Caki2 (cell line): ENCODE measurements at regions not wholly inside any gene's neighbourhood (a gene's known extent, or its start where the extent isn't known, plus 50 kb on each side); places are given as distances from the start of the nearest gene placed in this dataset.
"Not testable (repeated sequence)": the region's sequence is repeated elsewhere in the genome, so short reads cannot be mapped to it uniquely, and the experiment has no call there.

Experiments
- DNase-seq: peaks from one replicate; pipeline ENCODE4 v3.0.0-alpha.2; 2015; ENCODE audit warnings: low read depth
- in situ Hi-C: cut with HindIII; loops from 2 replicates; pipeline ENCODE4 v1.10.0; 2016; ENCODE audit warnings: low sequenced_read_pairs, low pct_unique_long_range_greater_than_20kb, mixed read lengths

DNA sequence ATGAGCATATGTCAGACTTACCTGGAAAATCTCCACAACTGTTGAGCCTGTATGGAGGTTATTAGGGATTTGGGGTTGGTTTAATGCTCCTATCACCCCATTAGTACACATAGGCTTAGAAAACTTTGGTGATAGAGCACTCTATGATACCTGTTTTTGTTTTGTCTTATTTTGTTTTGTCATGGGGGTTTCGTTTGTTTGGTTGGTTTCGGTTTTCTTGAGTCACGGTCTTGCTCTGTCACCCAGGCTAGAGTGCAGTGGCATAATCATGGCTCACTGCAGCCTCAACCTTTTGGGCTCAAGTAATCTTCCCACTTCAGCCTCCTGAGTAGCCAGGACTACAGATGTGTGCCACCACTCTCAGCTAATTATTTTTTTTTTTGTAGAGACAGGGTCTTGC is 70.0 kb downstream of the MZT1 start:
- no peak for DNase-seq

DNA sequence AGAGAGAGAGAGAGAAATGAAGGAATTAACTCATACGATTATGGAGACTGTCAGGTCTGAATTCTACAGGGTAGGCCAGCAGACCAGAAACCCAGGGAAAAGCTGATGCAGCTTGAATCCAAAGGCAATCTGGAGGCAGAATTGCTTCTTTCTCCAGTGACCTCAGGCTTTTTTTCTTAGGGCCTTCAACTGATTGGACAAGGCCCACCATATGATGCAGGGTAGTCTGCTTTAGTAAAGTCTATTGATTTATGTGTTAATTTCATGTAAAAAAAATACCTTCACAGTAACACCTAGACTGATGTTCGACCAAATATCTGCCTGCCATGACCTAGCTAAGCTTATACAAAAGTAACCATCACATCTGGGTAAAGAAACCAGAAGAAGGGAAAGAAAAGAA is 71.1 kb downstream of the MZT1 start:
- no peak for DNase-seq
- in situ Hi-C loops: no loop called here

More for the DNA sequence above, 70.0 kb downstream of the MZT1 start:
- in situ Hi-C loops: no loop called here

DNA sequence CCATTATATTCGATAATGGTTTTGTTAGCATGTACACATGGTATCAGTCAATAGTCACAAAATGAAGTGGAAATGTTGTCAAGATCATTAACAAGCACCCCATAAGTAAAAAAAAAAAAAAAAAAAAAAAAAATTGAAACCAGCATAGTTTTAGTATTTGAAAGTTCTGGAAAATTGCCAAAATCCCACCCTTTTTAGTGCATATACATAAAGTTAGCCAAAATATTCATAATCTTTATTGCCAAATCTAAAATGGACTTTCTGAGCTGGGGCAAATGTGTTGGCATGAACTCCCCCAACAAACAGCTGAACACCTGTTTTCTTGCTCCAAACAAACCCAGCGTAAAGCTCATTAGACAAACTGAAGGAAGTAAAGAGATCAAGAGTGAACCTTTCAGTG is 73.9 kb downstream of the MZT1 start:
- DNase-seq: no peak
- in situ Hi-C loops: no loop called here

DNA sequence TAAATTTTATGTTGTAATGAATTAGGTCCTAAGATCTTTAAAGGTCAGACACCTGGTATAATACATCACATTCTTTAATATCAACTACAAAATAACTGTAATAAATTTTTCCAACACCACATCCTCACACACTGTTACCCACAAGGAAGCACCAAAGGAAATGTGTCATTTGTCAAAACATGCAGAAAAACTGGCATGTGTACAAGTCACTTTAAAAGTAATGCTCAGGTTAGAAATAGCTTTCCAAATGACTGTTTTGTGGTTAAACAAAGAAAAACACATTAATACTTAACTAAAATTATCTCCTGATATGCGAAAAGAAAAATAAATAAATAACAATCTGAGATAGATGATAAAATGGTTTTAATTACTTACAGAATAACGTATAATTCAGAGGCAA is 74.7 kb downstream of the MZT1 start:
- in situ Hi-C loops: no loop called here
- peak; percentile 21 for DNase-seq

DNA sequence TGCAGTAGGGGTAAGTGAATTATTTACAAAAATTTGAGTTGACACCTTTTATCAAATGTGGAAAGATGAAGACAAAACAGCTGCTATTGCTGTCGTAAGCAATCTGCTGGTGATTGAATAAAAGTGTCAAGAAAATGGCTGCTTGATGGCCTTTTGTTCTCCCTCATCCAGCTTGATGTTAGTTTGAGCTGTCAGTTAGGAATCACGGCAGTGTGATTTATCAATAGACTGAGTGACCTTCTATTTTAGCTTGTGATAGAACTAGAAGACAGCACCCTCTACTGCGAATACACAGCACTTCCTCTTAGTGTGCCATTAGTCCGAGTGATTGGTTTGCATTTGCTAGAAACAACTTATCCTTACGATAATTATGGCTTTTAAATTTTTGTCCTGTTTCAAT is 76.3 kb downstream of the MZT1 start:
- DNase-seq: no peak
- in situ Hi-C loops: no loop called here

DNA sequence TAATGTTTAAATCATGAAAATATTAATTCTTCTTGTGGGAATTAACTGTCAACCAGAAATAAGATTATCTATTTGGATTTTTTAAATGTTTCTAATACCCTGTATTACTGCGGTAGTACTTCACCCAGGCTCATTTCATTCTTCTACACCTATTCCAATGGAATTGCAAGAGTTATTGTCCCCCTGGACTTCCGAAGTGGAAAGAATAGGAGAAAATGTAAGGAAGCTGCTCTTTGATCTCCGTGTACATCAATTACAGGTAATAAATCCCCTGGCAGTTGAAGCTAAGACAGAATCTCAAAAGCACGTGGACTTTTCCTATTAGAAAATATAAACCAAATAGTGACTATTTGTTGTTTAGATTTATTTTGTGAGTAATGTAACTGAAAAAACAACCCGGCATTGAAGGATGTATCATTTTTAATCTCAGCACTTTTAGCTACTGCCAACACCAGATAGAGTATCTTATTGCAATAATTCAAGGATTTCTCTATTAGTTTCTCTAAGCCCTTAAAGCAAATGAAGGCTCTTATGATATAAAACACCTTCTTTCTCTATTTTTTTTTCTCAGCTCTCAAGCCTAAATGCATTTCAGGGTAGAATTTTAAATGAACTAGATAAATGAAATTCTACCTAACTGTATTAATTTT is 77.3 kb downstream of the MZT1 start:
- in situ Hi-C loops: no loop called here

DNA sequence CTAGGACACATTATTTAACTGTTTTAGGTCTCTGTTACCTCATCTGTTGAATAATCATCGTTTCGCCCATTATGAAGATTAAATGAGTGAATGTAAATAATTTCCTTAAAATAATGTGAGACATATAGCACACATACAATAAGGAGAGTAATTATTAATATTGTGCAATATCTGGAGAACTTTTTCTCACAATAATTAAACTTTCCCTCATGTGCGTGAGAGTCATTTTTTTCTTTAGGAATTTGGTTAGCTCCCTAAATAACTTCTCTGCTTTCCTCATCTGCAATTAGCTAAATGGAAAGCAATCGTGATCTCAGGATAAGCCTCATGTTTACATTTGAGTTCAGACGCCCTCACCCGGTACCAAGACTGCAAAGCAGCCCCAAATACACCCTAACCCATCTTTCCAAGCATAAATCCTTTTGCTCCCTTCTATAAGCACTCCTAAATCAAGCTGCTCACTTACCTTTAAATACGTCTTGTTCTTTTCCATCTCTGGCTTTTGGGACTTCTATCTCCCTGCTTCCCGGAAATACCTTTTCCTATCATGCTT is 78.8 kb downstream of the MZT1 start:
- in situ Hi-C loops: no loop called here
- no peak for DNase-seq

More for the DNA sequence above, 77.3 kb downstream of the MZT1 start:
- no peak for DNase-seq

DNA sequence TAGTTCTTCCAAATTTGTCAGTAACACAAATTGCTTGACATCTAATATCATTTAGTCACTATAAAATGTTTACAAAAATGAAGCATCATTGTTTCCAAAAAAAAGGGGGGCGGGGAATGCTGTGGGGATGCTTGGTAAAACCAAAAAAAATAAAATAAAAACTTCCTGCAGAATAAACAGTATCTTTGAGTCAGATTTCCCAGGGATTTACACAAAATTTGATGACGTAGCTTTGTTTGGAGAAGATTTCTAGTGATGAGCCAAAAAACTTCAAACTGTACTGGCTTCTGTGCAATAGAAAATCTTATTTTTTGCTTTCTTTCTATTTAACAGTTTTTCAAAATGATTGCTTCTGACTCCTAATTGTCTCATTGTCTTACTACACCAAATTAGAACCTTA is 80.0 kb downstream of the MZT1 start:
- no peak for DNase-seq
- in situ Hi-C loops: no loop called here

DNA sequence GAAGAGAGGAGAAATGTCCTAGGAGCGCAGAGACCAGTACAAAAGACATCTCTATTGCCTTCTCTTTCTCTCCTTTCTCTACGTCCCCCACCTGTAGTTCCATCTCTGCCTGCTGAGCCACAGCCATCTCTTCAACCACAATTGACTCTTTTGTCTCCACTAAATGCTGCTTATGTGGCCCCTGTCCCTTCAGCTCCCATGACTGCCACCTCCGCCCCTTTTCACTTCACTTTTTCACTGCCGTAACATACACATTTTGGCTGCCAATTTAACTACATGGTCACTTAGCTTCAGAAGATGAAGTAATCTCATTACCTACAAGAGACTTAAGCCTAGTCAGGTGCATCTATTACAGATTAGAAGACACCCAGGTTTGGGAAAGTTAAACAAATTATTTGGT is 81.9 kb downstream of the MZT1 start:
- DNase-seq: no peak
- in situ Hi-C loops: no loop called here

DNA sequence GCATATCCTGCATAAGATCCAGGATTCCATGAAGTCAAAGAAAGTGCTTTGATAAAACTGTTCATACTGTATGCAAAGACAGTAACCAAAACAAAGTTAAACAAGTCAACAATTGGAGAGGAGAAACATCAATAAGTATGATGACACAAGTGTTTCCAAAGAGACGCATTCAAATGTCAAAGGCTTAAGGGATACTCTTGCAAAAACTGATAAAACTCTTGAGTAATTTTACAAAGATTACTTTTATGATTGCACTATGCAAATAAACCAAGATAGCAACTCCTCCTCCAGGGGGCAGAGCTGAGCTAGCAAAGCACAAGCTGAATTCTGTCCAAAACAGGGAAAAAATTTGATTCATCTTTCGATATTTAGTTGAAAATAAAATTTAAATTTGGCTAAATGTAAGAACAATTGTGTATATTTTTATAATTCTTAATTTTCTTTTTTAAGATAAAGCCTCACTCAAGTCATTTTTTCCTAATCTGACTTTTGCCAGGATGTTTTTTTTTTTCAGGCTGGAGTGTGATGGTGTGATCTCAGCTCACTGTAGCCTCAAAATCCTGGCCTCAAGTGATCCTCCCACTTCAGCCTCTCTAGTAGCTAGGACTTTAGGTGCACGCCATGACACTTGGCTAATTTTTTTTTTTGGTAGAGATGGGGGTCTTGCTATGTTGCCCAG is 84.0 kb downstream of the MZT1 start:
- DNase-seq: no peak
- in situ Hi-C loops: no loop called here

DNA sequence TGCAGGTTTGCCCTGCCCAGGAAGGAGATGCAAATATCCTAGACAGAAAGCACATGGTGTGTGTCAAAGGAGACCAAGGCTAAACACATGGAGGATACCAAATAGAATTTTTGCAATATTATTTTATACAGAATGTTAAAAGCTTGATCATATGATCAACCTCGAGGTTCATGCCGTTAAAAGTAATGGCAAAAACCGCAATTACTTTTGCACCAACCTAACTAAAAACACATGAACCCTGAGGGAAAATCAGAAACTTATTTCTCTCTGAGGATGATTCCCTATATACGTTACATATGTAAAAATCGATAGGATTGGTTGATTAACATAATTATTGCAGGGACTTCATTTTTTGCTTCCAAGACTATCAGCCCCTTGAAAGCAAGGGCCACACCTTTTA is 88.1 kb downstream of the MZT1 start:
- in situ Hi-C loops: no loop called here
- DNase-seq: no peak

DNA sequence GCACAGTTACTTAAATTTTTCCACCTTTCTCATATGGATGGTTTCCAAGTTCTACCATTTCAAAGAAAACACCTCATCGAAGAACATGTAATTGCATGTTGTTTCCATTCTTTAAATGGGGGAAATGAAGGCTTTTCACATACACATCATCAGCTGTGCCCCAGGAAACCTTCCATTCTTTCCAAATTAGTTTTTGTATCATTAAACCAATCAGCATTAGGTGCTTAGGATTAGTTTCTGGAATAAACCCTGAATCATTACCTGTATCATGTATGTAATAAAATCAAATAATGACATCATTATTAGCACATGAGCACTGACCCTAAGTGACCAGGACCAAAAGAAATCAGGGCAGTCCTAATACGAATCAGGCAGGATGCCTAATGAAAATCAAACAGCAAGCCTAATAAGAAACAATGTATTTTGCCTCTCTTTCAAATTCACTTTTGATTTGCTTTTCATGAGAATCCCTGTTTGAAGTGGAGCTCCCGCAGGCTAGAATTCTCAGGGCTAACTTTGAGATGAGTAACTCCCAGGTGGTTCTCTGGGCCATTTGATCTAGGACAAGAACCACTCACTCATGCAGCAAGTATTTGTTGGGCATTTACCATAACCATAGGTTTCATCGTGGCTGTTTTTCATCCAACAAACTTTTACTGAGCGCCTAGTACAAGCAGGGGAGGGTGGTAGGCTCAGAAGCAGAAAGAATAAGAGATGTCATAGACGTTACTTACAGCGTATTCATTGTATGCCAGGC is 89.2 kb downstream of the MZT1 start:
- no peak for DNase-seq

DNA sequence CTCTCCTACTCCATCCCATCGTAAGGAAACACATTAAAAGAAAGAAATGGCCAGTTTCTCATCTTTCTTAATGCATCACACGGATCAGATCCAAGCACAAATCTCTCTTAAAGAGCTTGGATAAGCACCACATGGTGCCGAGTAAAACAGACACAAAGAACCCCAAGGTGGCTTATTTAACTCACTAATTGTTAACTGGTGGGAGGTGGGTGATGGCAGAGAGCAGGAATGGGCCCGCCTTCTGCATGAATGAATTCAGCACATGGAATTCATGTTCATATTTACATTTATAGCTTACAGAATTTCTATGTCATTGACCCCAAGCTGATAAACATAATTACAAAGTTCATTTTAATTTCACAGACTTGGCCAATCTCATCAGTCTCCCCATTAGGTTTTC is 89.9 kb downstream of the MZT1 start:
- DNase-seq: no peak
- in situ Hi-C loops: no loop called here

More for the DNA sequence above, 89.2 kb downstream of the MZT1 start:
- in situ Hi-C loops: no loop called here

DNA sequence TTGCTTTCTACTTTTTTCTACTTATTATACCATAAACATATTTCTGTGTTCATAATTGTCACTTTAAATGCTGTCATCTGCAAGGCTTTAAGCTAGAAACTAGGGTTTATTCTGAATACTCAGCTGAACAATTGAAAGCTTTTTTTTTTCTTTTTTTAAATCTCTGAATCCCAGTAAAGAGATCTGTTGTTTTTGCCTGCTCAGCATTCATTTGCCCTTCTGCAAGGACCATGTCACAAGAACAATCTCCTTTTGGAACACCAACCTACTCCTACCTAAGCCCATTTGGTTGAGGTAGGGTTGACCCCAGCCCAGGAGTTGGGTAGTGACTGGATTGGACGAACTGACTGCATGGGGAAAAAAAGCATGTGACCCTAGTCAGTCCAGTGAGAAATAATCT is 92.6 kb downstream of the MZT1 start:
- in situ Hi-C loops: no loop called here
- DNase-seq: no peak

DNA sequence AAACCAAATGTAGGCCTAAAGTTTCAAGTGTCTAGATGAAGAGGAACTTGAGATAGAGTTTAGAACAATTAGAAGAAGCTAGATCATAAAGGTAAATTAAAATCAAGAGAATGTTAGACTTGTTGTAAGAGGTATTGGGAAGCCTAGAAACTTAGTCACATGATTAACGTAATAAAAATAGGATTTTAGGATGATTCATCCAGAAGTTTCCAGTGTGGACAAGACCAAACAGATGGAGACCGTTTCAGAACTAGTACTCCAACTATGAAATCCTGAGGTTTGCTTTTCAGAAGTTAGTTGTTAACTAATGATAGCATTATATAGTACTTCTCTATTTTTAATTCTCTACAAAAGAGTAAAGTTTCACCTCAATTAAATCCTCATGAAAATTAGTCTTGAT is 104.9 kb downstream of the MZT1 start:
- in situ Hi-C loops: no loop called here
- DNase-seq: no peak

DNA sequence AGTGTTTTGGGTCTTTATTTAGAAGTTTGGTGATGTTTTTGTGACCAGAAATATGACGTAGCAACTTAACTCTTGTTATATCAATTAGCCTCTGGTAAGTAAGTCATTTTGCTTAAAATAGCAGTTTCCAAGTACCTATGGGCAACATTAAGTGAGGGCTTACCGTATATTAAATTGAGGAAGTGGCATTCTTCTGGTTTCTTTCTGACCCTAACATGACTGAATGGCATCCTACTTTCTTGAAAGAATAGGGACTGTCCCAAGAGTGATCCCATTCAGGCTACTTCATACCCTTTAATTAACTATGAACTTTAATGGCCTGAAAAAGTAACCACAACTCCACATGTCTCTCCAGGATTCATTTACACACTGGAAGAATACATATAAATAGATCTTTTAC is 106.6 kb downstream of the MZT1 start:
- in situ Hi-C loops: no loop called here
- DNase-seq: no peak

DNA sequence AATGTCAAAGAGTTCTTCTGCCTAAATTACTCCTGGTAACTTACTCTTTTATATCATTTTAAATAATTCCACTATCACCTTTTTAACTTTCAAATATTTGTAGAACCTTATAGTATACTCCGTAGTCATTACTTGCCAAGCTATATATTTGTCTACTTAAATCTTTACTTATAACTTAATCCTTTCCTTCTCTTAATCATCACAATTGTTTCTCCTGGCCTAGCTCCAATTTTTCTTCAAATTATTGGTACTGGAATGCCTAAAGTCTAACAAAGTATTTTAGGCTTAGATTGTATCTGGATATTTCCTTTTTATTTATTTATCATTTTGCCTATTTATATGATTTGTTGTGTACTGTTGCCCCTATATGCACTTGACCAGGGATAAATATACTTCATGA is 109.5 kb downstream of the MZT1 start:
- in situ Hi-C loops: no loop called here

DNA sequence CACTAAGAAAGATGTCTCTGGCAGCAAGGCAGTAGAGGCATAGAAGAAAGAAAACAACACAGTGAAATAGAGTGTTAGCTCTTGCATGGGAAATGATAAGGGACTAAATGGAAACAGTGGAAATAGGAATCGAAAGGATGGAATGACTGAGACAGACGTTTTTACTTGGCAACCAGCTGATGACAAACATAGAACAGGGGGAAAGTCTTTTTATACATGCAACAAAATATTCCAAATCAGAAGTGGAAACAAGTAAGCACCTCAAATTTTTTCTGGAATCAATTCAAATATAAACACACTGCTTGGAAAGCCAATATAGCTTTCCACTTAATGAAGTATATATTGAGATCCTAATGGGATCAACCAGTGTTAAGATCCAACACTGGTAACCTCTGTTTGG is 110.2 kb downstream of the MZT1 start:
- in situ Hi-C loops: no loop called here
- no peak for DNase-seq

More for the DNA sequence above, 109.5 kb downstream of the MZT1 start:
- DNase-seq: no peak

DNA sequence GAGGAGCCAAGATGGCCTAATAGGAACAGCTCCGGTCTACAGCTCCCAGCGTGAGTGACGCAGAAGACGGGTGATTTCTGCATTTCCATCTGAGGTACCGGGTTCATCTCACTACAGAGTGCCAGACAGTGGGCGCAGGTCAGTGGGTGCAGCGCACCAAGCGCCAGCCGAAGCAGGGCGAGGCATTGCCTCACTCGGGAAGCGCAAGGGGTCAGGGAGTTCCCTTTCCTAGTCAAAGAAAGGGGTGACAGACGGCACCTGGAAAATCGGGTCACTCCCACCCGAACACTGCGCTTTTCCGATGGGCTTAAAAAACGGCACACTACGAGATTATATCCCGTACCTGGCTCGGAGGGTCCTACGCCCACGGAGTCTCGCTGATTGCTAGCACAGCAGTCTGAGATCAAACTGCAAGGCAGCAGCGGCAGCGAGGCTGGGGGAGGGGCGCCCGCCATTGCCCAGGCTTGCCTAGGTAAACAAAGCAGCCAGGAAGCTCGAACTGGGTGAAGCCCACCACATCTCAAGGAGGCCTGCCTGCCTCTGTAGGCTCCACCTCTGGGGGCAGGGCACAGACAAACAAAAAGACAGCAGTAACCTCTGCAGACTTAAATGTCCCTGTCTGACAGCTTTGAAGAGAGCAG is 117.1 kb downstream of the MZT1 start:
- in situ Hi-C loops, DNase-seq: not testable (repeated sequence)
